ENCODE measurements at regions not wholly inside any gene's neighbourhood (a gene's known extent, or its start where the extent isn't known, plus 50 kb on each side); places are given as distances from the start of the nearest gene placed in this dataset.

GRCh38 chr4:96521046-96521536, 681.2 kb downstream of the PDHA2 start:
- in situ Hi-C loops (cut with HindIII; ENCODE audit: low pct_unique_long_range_greater_than_20kb, low sequenced_read_pairs), result no loop called here

GRCh38 chr4:96523611-96524010, 683.7 kb downstream of the PDHA2 start:
- in situ Hi-C loops (cut with HindIII; ENCODE audit: low pct_unique_long_range_greater_than_20kb, low sequenced_read_pairs), result no loop called here
- no peak for DNase-seq (ENCODE audit: low read depth, low spot score)

More at GRCh38 chr4:96521046-96521536, 681.2 kb downstream of the PDHA2 start:
- no peak for DNase-seq (ENCODE audit: low read depth, low spot score)

- in situ Hi-C loops (cut with HindIII; ENCODE audit: low pct_unique_long_range_greater_than_20kb, low sequenced_read_pairs), result no loop called here
- no peak for DNase-seq (ENCODE audit: low read depth, low spot score)
These were observed 684.5 kb downstream of the PDHA2 start for GRCh38 chr4:96524311-96524875.

GRCh38 chr4:96525898-96526297, 686.0 kb downstream of the PDHA2 start:
- DNase-seq (ENCODE audit: low read depth, low spot score), result no peak
- in situ Hi-C loops (cut with HindIII; ENCODE audit: low pct_unique_long_range_greater_than_20kb, low sequenced_read_pairs), result no loop called here

- no peak for DNase-seq (ENCODE audit: low read depth, low spot score)
- in situ Hi-C loops (cut with HindIII; ENCODE audit: low pct_unique_long_range_greater_than_20kb, low sequenced_read_pairs), result no loop called here
These were observed 686.7 kb downstream of the PDHA2 start for GRCh38 chr4:96526625-96527024.

GRCh38 chr4:96531836-96532235, 691.9 kb downstream of the PDHA2 start:
- in situ Hi-C loops (cut with HindIII; ENCODE audit: low pct_unique_long_range_greater_than_20kb, low sequenced_read_pairs), result no loop called here
- DNase-seq (ENCODE audit: low read depth, low spot score), result no peak

- in situ Hi-C loops (cut with HindIII; ENCODE audit: low pct_unique_long_range_greater_than_20kb, low sequenced_read_pairs), result no loop called here
- no peak for DNase-seq (ENCODE audit: low read depth, low spot score)
These were observed 703.5 kb downstream of the PDHA2 start for GRCh38 chr4:96543346-96543745.

GRCh38 chr4:96558466-96558865, 718.6 kb downstream of the PDHA2 start:
- no peak for DNase-seq (ENCODE audit: low read depth, low spot score)
- in situ Hi-C loops (cut with HindIII; ENCODE audit: low pct_unique_long_range_greater_than_20kb, low sequenced_read_pairs), result no loop called here

GRCh38 chr4:96566755-96567154, 726.9 kb downstream of the PDHA2 start:
- in situ Hi-C loops (cut with HindIII; ENCODE audit: low pct_unique_long_range_greater_than_20kb, low sequenced_read_pairs), result no loop called here
- DNase-seq (ENCODE audit: low read depth, low spot score), result no peak

- in situ Hi-C loops (cut with HindIII; ENCODE audit: low pct_unique_long_range_greater_than_20kb, low sequenced_read_pairs), result no loop called here
- no peak for DNase-seq (ENCODE audit: low read depth, low spot score)
These were observed 745.4 kb downstream of the PDHA2 start for GRCh38 chr4:96585304-96585703.

- in situ Hi-C loops (cut with HindIII; ENCODE audit: low pct_unique_long_range_greater_than_20kb, low sequenced_read_pairs), result no loop called here
- DNase-seq (ENCODE audit: low read depth, low spot score), result no peak
These were observed 753.5 kb downstream of the PDHA2 start for GRCh38 chr4:96593422-96593821.

GRCh38 chr4:96598465-96598864, 758.6 kb downstream of the PDHA2 start:
- in situ Hi-C loops (cut with HindIII; ENCODE audit: low pct_unique_long_range_greater_than_20kb, low sequenced_read_pairs), result no loop called here
- DNase-seq (ENCODE audit: low read depth, low spot score), result no peak

GRCh38 chr4:96599752-96600151, 759.9 kb downstream of the PDHA2 start:
- in situ Hi-C loops (cut with HindIII; ENCODE audit: low pct_unique_long_range_greater_than_20kb, low sequenced_read_pairs), result no loop called here
- DNase-seq (ENCODE audit: low read depth, low spot score), result no peak

- DNase-seq (ENCODE audit: low read depth, low spot score), result no peak
These were observed 762.8 kb downstream of the PDHA2 start for GRCh38 chr4:96602661-96603060.

GRCh38 chr4:96603641-96604040, 763.7 kb downstream of the PDHA2 start:
- in situ Hi-C loops (cut with HindIII; ENCODE audit: low pct_unique_long_range_greater_than_20kb, low sequenced_read_pairs), result no loop called here
- DNase-seq (ENCODE audit: low read depth, low spot score), result no peak

More at GRCh38 chr4:96602661-96603060, 762.8 kb downstream of the PDHA2 start:
- in situ Hi-C loops (cut with HindIII; ENCODE audit: low pct_unique_long_range_greater_than_20kb, low sequenced_read_pairs), result no loop called here

GRCh38 chr4:96606451-96606850, 766.6 kb downstream of the PDHA2 start:
- in situ Hi-C loops (cut with HindIII; ENCODE audit: low pct_unique_long_range_greater_than_20kb, low sequenced_read_pairs), result no loop called here
- no peak for DNase-seq (ENCODE audit: low read depth, low spot score)

GRCh38 chr4:96626023-96626422, 786.1 kb downstream of the PDHA2 start:
- in situ Hi-C loops (cut with HindIII; ENCODE audit: low pct_unique_long_range_greater_than_20kb, low sequenced_read_pairs), result no loop called here
- no peak for DNase-seq (ENCODE audit: low read depth, low spot score)

GRCh38 chr4:96630839-96631238, 790.9 kb downstream of the PDHA2 start:
- DNase-seq (ENCODE audit: low read depth, low spot score), result no peak
- in situ Hi-C loops (cut with HindIII; ENCODE audit: low pct_unique_long_range_greater_than_20kb, low sequenced_read_pairs), result no loop called here

GRCh38 chr4:96637971-96638412, 798.1 kb downstream of the PDHA2 start:
- DNase-seq (ENCODE audit: low read depth, low spot score), result no peak
- in situ Hi-C loops (cut with HindIII; ENCODE audit: low pct_unique_long_range_greater_than_20kb, low sequenced_read_pairs), result no loop called here

- no peak for DNase-seq (ENCODE audit: low read depth, low spot score)
- in situ Hi-C loops (cut with HindIII; ENCODE audit: low pct_unique_long_range_greater_than_20kb, low sequenced_read_pairs), result no loop called here
These were observed 800.0 kb downstream of the PDHA2 start for GRCh38 chr4:96639932-96640331.
